HuH-7 (cell line): ENCODE measurements at regions not wholly inside any gene's neighbourhood (a gene's known extent, or its start where the extent isn't known, plus 50 kb on each side); places are given as distances from the start of the nearest gene placed in this dataset.

Source experiments
- DNase-seq: peaks from one replicate; pipeline ENCODE4 v3.0.0; 2011; ENCODE audit warnings: low spot score

- DNase-seq = no peak
These were observed 653.5 kb upstream of the MGMT start for GRCh38 chr10:128813574-128813973.

- no peak for DNase-seq
These were observed 653.0 kb upstream of the MGMT start for GRCh38 chr10:128814024-128814423.

- no peak for DNase-seq
These were observed 652.3 kb upstream of the MGMT start for GRCh38 chr10:128814782-128815181.

- DNase-seq = no peak
These were observed 650.3 kb upstream of the MGMT start for GRCh38 chr10:128816726-128817125.

- DNase-seq = no peak
These were observed 649.4 kb upstream of the MGMT start for GRCh38 chr10:128817636-128818035.

GRCh38 chr10:128820663-128821062, 646.4 kb upstream of the MGMT start:
- no peak for DNase-seq

- DNase-seq = no peak
These were observed 643.8 kb upstream of the MGMT start for GRCh38 chr10:128823201-128823600.

GRCh38 chr10:128825626-128826025, 641.4 kb upstream of the MGMT start:
- no peak for DNase-seq

- no peak for DNase-seq
These were observed 633.4 kb upstream of the MGMT start for GRCh38 chr10:128833671-128834070.

GRCh38 chr10:128835361-128835760, 631.7 kb upstream of the MGMT start:
- DNase-seq = no peak

GRCh38 chr10:128837478-128837877, 629.6 kb upstream of the MGMT start:
- no peak for DNase-seq

GRCh38 chr10:128839134-128839533, 627.9 kb upstream of the MGMT start:
- DNase-seq = no peak

- no peak for DNase-seq
These were observed 627.3 kb upstream of the MGMT start for GRCh38 chr10:128839701-128840100.

- DNase-seq = no peak
These were observed 623.1 kb upstream of the MGMT start for GRCh38 chr10:128843972-128844371.

- DNase-seq = no peak
These were observed 620.1 kb upstream of the MGMT start for GRCh38 chr10:128846927-128847326.

GRCh38 chr10:128848810-128849209, 618.2 kb upstream of the MGMT start:
- no peak for DNase-seq

- DNase-seq = no peak
These were observed 616.4 kb upstream of the MGMT start for GRCh38 chr10:128850647-128851046.

GRCh38 chr10:128851281-128851680, 615.8 kb upstream of the MGMT start:
- DNase-seq = no peak

GRCh38 chr10:128851726-128852125, 615.3 kb upstream of the MGMT start:
- no peak for DNase-seq

- DNase-seq = no peak
These were observed 614.6 kb upstream of the MGMT start for GRCh38 chr10:128852449-128852848.

GRCh38 chr10:128852902-128853301, 614.1 kb upstream of the MGMT start:
- DNase-seq = no peak

GRCh38 chr10:128853537-128853936, 613.5 kb upstream of the MGMT start:
- DNase-seq = no peak

- no peak for DNase-seq
These were observed 612.8 kb upstream of the MGMT start for GRCh38 chr10:128854204-128854603.

GRCh38 chr10:128854963-128855362, 612.1 kb upstream of the MGMT start:
- DNase-seq = no peak
